GM18873 (cell line): ENCODE measurements at regions not wholly inside any gene's neighbourhood (a gene's known extent, or its start where the extent isn't known, plus 50 kb on each side); places are given as distances from the start of the nearest gene placed in this dataset.

Experiments used
- ATAC-seq: cut with Tn5 transposase; IDR thresholded peaks from one replicate; pipeline ENCODE4 v1.9.1; 2021; ENCODE audit warnings: mild to moderate bottlenecking, moderate library complexity, moderate number of reproducible peaks; ENCODE audit not compliant: unreplicated experiment, low FRiP score

DNA sequence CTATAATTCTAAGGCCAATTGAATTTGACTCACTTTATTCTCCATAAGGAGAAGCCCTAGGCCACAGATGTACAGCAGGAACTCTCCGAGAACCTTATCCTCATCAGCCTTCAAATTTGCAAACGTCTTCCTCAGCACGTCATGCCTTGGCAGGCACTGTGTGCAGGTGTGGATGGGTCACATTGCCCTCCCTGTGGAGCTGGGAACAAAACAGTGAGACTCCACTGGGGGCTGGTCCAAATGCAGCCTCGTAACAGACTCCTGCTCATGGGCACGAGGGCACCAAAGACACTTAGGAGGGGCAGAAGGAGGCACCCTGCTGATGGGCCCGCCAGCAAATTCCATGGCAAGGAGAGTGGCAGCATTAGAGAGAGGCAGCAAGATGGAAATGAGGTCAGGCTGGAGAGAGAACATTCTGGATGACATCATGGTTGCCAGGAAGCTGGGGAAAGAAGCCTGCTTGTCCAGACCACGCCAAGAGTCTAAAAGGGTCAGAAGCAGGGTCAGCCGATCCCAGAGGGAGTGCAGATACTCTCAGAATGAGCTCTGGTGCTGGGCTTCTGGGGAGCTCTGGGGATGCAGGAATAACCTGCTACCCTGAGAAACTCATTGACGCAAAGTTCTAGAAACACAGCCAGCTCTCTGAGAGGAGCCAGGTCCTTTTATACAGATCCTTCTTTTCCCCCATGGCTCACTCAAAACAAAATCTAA lies 242.2 kb downstream of the B3GLCT start:
- ATAC-seq: no peak

DNA sequence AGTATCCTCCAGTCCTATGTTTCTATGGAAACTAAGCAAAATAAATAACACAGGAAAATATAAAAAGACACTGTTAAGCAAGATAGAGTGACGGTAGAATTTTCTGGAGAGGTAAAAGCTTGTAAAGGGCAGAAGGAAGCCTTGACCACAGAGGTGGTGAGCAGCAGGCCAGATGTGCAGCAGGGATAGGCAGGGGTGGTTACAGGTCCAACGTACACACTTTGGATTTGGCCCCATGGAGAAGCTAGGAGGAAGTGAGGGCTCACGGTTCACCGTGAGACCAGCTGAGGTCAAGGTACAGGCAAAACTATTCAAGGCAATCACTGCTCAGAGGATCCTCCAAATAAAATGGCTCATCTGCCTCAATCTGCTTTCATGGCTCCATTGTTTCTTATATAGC lies 242.8 kb downstream of the B3GLCT start:
- ATAC-seq: no peak

DNA sequence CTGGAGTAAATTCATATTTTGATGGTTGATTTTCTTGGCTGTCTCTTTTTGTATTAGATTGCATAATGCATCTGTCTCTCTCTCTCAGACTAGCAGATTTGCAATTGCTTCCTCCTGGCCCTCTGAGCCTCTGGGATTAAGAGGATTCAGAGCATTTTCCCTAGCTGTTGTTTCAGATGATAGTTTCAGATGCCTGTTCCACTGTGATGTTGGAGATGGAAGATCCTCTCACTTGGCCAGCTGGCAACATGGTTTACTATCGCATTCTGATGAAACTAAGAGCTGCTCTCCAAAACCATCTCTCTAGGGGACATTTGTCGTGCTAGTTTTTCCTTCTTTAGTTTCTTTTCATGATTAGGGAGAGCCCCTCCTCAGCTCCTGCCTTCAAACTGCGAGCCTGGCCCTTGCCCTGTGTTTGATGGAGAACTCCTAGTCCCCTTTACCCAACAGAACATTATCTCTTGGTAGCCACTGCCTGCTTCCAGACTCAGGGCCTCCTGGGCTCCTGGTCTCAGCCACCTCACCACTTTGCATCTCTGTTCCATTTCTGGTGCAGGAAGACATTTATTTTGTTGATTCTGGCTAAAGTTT lies 244.6 kb downstream of the B3GLCT start:
- ATAC-seq: no peak

DNA sequence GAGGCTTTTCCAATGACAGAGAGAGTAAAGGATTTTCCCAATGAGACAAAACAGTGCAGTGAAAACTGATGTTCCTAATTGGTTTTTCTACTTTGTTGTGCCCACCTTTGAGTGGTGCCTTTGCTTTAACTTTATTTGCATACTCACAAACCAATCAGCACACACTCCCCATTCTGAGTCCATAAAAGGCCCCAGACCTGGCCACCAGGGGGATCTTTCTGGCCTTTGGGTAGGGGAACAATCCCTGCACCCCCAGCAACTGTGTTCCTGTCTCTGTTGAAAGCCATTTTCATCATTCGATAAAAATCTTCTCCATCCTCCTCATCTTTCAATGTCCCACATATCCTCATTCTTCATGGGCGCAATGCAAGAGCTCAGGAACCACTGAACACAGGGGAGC lies 252.8 kb downstream of the B3GLCT start:
- ATAC-seq: no peak

DNA sequence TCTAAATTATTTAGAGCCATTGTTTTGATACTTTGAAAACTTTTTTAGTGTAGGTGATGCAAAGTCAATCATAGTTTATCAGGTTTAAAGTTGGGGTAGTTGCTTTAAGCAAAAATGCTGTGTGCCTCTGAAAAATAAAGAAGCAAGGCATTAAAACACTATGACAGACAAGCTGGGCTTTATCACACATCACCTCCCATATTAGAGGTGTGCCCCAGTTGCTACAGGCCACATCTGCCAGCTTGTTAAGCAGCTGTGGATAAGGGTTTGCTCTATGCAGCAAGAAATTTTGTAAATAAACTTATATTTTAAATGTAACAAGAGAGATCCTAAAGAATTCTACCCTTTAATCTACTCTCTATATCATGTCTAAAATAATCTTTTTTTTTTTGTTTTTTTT lies 255.8 kb downstream of the B3GLCT start:
- no peak for ATAC-seq

DNA sequence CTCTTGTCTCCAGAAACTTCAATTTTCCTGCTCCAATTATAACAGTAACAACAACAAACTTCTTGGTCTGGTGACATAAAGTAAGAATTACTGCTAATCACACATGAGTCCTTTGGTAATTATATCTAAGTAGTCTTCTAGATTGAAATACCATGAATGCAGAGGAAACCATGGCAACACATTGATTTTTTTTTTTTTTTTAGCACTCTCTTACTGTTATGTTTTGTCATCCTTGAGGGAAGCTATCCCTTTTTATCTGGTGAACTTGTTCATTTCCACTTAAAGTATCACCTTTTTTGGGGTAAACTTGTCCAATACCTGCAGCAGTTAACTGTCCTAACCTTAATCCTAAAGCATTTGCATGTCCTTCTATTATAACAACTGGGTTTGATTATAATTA lies 256.3 kb downstream of the B3GLCT start:
- no peak for ATAC-seq

DNA sequence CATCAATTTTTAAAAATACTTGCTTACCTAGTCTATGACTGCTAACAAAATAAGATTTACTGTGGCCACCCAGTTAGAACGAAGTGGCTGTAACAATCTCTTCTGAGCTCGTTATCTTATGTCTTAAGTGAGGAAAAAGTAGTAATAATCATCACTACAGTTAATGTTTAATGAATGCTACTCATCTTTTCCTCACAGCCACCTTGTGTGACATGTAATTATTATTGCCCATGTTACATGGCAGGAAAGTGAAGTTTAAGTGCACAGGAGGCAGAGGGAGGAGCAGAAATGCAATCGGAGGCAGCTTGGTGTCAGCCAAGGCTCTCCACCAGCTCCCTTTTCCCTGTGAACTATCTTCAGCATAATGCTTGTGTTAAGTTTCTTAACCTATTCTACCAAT lies 260.3 kb downstream of the B3GLCT start:
- no peak for ATAC-seq

DNA sequence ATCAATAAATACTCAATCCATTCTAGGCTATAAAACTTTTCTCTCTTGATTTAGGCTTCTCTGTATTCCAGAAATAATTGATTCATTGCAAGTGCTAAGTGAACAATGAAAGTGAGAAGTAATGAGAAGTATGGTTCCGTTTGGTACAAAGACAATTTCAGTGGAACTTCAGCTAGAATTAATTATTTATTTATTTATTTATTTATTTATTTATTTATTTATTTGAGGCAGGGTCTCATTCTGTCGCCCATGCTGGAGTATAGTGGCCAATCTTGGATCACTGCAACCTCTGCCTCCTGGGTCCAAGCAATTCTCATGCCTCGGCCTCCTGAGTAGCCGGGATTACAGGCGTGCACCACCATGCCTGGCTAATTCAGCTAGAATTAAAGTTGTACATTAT lies 262.1 kb downstream of the B3GLCT start:
- ATAC-seq: no peak

DNA sequence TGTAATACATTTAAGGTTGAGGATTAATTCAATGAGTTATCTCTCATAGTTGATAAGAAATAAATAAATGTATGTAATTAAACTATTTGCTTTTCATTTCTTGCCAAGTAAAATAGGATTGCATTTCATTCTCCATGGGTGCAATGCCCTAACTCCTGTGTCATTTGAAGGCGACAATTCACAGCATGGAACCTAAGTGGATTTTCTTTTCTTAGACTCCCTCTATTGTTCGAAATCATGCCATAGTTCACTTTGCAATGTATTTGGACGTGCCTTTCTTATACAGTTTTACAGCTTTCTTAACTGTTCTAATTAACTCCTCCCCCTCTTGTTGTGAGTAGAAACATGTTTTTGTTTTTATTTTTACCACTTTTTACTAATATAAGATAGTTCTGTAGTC lies 263.0 kb downstream of the B3GLCT start:
- ATAC-seq: no peak

DNA sequence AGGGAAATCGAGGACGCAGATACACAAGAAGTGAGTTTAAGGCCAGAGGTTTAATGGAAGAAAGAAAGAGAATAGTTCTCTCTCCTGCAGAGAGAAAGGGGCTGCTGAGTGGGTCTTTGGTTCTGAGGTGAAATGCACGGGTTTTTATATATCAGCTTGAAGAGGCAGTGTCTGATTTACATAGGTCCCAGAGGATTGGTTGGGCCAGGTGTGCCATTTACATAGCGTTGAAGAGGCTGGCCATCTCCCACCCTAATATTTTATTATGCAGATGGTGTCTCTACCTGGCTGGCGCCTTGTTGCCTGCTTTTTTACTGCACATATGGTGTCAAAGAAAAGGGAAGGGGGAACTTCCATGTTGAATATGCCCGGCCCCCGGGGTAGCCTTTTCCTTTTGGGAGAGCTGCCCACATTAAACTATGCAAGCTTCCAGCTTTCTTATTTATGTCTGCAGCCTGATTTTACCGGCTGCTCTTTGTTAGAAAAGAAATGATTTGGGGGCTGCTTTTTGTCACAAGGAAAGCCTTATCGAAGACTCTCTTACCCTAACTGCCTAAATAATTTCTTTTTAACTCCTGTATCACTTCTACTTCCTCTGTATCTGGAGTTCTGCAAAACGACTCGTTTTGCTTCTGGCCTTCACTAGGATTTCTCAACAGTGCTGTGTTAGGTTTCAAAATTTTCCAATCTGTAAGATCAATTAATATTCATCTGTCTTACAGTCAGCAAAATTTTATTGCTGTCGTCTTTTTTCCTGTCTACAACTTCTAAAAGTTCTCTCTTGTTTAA lies 268.5 kb downstream of the B3GLCT start:
- ATAC-seq: no peak

DNA sequence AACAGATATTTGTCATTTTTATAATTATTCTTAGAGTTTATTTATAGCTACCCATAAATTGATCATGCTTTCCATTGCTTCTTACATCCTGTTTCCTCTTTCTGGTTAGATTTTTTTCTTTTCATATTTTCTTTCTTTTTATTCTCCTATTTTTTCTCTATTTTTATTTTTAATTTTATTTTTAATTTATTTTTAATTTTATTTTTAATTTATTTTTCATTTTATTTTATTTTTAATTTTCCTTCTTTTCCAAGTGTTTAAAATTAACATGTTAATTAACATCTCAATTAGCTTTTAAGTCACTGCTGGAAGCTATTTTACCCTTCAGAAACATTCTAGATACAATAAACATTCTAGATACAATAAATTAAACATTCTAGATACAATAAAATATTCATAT lies 269.6 kb downstream of the B3GLCT start:
- no peak for ATAC-seq

DNA sequence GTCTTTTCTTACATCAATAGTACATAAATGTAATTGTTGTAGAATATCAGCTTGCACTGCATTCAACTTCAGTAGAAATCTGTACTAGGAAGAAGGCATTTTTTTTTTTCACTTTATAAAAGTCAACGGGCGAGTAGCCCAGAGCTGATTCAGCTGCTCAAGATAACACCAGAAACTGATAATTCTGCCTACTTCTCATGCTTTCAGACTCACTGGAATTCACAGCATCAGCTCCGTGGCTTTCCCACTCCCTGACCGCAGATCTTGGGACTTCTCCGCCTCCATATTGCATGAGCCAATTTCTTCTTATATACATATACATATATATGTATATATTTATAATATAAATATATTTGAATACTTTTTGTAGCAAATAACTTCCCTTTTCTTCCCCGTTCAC lies 263.1 kb upstream of the RXFP2 start:
- ATAC-seq: no peak

DNA sequence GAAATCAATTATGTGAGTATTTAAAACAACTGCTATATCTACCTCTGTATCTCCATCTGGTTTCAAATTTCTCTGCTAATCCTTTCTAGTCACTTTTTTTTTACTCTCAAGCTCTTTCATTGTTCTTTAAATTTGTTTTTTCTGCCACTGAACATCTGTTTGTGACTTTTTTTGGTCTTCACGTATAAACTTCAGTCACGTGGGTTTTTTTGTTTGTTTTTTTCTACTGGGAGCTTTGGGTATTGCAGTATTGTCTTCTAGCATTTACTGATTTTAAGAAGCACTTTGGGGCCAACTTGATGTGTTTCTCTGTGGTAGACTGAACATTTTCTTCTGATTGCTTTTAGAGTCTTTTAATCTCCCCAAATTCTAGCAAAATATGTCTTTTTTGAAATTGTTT lies 262.6 kb upstream of the RXFP2 start:
- ATAC-seq: no peak

DNA sequence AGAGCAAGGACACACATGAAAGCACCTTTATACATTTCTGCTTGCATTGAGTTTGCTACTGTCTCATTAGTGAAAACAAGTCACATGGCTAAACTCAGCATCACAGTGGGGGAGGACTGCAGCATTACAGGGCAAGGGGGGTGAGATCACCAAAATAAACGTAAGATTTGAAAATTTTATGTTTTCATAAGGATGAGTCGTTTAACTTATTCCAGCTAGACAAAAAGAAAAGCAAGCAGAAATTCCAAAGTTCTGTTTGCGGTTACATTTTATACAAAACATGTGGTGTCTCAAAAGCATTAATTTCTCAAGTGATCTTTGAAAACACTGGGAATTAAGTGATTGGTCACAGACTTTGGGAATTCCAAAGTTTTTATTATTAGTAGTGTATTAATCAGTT lies 261.4 kb upstream of the RXFP2 start:
- ATAC-seq: no peak

DNA sequence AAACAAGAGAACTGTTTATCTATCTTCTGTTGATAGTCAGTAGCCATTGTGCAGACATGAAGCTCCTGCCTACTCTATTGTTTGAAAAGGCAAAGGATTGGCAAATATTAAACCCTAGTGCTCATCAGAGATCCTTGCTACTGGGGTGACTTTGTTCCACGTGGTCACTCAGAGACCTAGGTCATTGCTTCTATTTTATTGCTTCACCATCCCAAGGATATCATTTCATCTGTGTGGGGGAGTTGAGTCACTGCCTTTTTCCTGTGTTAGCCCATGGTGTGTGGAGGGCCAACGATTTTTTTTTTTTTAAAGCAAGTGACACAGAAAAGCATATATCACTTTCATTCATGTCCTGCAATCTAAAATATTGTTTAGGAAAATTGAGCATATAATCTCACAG lies 254.1 kb upstream of the RXFP2 start:
- ATAC-seq: no peak

DNA sequence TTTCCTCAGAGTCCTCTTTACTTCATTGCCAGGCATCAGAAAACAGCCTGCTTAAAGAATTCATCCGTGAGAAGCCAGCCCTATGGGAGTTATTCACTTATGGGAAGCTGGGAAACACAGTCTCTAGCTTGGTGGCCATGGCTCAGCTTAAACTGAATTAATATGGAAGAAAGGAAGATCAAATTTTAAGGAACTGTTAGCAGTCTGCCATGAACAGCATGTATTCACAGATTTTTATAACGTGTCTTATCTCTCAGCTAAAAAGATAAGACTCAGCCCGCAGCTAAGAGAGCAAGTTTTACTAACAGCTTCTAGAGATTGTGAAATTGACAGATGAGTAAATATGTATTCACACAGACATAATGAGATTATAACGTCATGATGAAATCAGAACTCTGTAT lies 253.7 kb upstream of the RXFP2 start:
- no peak for ATAC-seq

DNA sequence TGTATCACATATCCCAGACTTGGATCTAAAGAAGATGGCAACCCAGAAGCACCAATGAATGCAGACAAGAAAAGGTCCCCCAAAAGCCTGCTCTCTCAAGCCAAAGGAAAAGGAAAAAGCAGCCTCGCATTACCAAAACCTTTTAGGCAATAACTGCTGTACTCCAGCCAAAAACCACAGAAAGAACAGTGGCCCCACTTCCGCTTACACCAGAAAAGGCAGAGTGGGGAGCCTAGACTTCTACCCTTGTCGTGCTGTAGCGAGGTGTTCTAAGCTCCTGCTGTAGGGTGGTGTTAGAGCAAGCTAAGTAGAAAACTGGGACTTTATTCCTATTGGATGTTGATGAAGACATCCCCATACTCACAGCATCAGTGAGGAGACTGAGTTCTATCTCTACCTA lies 244.0 kb upstream of the RXFP2 start:
- ATAC-seq: no peak

DNA sequence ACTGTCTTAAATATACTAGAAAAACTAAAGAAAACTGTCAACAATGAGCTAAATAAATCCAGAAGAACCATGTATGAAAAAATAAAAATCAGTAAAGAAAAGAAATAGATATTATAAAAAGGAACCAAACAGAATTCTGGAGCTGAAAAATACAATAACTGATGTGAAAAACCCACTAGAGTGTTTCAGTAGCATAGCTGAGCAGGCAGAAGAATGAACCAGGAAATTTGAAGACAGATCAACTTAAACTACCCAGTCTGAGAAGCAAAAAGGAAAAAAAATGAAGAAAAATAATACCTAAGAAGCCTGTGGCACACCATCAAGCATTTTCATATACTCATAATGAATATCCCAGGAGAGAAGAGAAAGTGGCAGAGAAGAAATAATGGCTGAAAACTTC lies 240.1 kb upstream of the RXFP2 start:
- ATAC-seq: no peak

DNA sequence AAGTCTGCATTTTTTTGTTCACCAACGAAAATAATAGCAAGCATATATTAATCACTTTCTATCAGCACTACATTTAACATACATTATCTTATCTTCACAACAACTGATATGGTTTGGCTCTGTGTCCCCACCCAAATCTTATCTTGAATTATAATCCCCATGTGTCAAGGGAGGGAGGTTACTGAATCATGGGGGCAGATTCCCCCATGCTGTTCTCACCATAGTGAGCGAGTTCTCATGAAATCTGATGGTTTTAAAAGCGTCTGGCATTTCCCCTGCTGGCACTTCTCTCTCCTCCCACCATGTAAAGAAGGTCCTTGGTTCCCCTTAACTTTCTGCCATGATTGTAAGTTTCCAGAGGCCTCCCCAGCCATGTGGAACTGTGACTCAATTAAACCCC lies 235.7 kb upstream of the RXFP2 start:
- no peak for ATAC-seq

DNA sequence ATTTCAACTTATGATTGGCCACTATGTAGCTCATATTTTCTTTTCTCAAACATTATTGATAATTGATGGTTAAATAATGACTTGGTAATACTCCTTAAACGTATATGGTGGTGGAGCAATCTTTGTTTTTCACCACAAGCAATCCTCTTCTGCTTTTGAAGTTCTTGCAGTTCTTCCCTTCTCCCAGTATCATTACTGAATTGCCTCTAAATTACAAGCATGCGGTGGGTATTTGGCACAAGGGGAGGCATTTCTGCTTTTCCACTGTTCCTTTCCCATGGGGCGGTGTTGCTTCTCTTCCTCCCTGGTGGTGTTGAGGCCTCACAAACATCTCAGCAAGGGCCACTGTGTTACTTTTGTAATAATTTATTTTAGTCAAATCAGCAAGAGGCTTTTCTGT lies 234.4 kb upstream of the RXFP2 start:
- ATAC-seq: no peak

DNA sequence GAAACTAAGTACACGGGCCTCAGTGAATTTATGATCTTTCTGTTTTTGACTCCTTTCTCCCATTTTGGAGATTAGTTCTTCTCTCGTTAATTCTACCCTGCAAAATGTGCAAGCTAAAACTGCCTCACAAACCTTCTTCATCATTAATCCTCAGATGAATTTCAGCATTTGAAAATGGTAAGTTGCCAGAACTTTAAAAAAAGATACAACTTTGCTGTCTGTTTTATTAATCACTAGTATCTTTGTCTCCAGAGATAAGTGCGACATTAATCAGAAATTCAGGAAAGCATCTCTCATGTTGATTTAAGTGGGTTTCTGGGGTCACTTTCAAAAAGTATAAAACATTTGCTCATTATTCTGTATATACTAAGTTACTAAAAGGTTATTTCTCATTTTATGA lies 227.0 kb upstream of the RXFP2 start:
- ATAC-seq: no peak

DNA sequence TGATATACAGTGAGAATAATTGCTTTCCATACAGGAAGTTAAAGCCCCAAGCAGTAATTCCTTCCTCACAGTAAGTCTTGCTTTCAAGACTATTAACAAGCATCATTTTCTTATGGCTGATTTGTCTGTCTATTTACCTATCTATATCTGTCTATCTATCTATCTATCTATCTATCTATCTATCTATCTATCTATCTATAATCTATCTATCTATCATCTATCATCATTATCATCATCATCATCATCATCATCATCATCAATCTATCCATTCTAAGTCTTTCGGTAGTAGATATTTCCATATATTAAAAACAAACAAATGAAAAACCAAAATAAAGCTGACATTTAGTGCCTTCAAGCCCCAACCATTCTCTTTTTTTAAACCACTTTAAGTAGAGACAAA lies 224.4 kb upstream of the RXFP2 start:
- ATAC-seq: no peak
